Coronary artery (tissue), 2 donors: ENCODE measurements at regions not wholly inside any gene's neighbourhood (a gene's known extent, or its start where the extent isn't known, plus 50 kb on each side); places are given as distances from the start of the nearest gene placed in this dataset.

ENCODE experiments used
- DNase-seq: peaks from one replicate; pipeline ENCODE4 v3.0.0-alpha.2; 2017; ENCODE audit warnings: low spot score
- H3K27ac ChIP-seq, 2 donors: fragments of 200-600 bp; sonication (generic); one replicate each; pipeline ENCODE4 v1.5.1; 2016 to 2019
- H3K4me3 ChIP-seq: fragments of 200-600 bp; sonication (generic); 2 replicates; pipeline ENCODE4 v1.5.1; 2016; ENCODE audit warnings: mild to moderate bottlenecking, moderate library complexity
- TF ChIP-seq, protein P1 (sequence below): fragments of 200-600 bp; sonication (generic); IDR thresholded peaks from one replicate; pipeline ENCODE4 v1.5.1; 2019; ENCODE audit warnings: antibody characterized with exemption

DNA sequence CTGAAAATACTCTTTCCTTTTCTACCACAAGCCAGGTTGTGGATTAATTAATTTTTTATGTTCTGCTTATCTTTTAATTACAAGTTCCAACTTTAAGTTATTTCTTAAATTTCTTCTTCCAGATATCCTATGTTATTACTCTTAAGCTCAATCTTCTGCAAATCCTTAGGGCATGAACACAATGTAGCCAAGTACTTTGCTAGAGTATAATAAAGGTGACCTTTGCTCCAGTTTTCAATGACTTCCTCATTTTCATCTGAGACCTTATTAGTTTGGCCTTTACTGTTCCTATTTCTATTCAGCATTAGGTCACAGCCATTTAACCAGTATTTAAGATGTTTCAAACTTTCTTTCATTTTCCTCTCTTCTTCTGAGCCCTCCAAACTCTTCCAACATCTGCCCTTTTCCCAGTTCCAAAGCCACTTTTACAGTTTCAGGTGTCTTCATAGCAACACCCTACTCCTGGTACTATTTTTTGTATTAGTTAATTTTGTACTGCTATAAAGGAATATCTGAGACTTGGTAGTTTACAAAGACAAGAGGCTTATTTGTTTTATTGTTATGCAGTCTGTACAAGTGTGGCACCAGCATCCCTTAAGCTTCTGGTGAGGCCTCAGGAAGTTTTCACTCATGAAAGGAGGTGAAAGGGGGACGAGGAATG, 886.2 kb upstream of the GHITM start:
- no peak for DNase-seq
- TF ChIP-seq, protein P1, sequence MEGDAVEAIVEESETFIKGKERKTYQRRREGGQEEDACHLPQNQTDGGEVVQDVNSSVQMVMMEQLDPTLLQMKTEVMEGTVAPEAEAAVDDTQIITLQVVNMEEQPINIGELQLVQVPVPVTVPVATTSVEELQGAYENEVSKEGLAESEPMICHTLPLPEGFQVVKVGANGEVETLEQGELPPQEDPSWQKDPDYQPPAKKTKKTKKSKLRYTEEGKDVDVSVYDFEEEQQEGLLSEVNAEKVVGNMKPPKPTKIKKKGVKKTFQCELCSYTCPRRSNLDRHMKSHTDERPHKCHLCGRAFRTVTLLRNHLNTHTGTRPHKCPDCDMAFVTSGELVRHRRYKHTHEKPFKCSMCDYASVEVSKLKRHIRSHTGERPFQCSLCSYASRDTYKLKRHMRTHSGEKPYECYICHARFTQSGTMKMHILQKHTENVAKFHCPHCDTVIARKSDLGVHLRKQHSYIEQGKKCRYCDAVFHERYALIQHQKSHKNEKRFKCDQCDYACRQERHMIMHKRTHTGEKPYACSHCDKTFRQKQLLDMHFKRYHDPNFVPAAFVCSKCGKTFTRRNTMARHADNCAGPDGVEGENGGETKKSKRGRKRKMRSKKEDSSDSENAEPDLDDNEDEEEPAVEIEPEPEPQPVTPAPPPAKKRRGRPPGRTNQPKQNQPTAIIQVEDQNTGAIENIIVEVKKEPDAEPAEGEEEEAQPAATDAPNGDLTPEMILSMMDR, result no peak
- Histone ChIP-seq H3K4me3 (no peak overlapping the region), H3K27ac (no peak overlapping the region)

DNA sequence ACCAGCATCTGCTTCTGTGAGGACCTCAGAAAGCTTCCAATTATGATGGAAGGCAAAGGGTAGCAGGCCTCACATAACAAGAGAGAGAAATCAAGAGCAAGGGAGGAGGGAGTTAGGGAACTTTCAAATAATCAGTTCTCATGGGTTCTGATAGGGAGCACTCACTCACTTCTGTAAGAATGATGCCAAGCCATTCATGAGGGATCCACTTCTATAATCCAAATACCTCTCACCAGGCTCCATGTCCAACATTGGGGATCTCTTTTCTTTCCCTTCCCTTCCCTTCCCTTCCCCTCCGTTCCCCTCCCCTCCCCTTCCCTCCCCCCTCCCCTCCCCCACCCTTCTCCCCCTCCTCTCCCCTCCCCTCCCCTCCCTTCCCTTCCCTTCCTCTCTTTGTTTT, 884.6 kb upstream of the GHITM start:
- Histone ChIP-seq H3K4me3 (no peak overlapping the region), H3K27ac (no peak overlapping the region)
- DNase-seq, result no peak
- TF ChIP-seq, protein P1, result no peak

DNA sequence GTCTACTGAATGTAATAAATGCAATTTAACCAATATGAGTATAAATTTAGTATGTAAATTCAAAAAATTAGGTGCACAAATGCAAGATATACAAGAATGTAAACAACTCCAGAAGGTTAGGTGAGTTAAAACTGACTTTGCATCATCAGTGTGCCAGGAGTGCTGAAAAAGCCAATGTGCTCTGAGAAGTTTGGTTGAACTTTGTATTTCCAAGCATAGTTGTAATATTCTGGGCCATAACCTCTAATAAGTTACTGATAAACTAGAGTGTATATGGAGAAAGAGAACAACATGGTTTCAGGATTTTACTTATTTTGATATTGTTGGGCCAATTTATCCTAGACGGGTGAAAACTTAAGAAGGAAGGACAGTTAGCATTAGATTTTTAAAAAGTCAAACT, 876.9 kb upstream of the GHITM start:
- Histone ChIP-seq H3K4me3 (no peak overlapping the region), H3K27ac (no peak overlapping the region)
- TF ChIP-seq, protein P1, result no peak
- DNase-seq, result no peak

DNA sequence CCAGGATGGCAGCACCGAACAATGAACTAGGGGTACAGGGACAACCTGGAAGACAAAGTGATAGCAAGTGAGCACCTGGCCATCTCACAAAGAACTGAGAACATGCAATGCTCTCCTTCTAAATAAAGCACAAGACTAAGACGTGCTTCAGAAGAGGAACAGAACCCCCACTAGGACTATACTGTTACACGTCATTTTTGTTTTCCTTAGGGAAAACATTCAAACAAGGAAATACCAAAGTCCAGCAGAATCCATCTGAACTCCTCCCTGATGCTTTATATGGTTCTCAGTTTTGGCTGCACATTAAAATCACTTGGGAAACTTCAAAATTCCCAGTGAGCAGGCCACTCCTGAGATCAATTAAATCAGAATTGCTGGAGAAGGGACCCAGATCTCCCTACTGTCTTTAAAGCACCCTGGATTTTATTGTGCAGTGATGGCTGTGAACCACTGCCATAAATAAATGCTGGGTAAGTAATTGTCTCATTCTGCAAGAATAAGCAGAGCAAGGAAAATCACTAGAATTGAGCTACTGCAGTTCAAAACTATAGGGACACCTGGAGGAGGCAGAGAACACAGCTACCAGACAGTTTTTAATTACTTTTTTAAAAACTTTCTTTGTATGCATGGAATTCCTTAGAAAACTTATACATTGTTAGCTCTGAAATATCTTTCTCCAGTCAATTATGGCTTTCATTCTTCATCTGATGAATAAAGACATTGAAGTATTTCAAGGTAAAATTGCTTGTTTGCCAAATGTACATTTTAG, 866.5 kb upstream of the GHITM start:
- no peak overlapping the region for H3K27ac ChIP-seq
- TF ChIP-seq, protein P1, result no peak
- no peak for DNase-seq
- no peak overlapping the region for H3K4me3 ChIP-seq

DNA sequence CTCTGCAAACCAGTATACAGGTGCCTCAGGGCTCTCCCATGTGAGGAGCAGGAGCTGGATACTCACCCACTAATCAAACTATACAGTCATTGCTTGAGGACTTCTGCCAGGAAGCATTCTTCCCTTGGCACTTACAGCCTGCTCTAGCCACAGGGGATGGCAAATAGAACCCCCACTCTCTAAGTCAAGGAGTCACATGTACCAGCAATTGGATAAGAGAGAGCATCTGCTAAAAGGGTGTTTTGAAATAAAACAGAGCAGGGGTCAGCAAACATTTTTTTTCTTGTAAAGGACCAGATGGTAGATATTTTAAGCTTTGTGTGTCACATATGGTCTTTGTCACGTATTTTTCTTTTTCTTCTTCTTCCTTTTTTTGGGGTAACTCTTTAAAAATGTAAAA, 865.2 kb upstream of the GHITM start:
- Histone ChIP-seq H3K4me3 (no peak overlapping the region), H3K27ac (no peak overlapping the region)
- TF ChIP-seq, protein P1, result no peak
- no peak for DNase-seq

DNA sequence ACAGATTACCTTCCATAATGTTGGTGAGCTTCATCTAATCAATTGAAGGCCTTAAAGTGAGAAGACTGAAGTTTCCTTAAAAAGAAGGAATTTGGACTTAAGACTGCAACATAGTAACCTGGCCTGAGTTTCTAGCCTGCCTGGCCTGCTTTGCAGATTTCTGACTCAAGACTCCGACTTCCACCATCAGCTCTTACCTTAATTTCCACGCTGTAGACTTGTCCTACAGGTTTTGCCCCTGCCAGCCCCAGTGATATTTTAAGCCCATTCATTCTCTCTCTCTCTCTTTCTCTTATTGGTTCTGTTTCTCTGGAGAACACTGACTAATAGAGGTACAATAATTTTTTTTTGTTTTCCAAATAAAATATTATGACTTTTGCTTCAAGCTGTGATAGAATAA, 862.3 kb upstream of the GHITM start:
- TF ChIP-seq, protein P1, result no peak
- DNase-seq, result no peak
- no peak overlapping the region for H3K27ac ChIP-seq
- no peak overlapping the region for H3K4me3 ChIP-seq

DNA sequence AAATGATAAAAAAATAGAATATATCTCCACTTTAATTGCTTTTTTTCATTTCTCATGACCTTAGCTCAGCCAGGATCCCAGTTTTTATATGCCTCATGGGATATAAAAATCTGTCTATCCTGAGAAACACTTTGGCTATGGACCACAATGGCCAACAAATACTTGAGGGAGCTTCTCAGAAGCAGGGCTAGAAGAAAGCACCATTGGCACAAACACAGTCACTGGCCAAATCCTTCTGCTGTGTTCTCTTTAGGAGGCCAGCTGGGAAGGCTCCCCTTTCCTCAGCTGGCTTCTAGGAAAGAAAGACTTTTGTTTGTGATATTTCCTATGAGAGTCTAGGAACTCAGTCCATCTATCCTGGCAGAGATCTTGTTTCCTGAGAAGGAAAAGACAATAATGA, 856.2 kb upstream of the GHITM start:
- no peak overlapping the region for H3K4me3 ChIP-seq
- H3K27ac ChIP-seq, result no peak overlapping the region
- TF ChIP-seq, protein P1, result no peak
- no peak for DNase-seq
